ENCODE measurements at regions not wholly inside any gene's neighbourhood (a gene's known extent, or its start where the extent isn't known, plus 50 kb on each side); places are given as distances from the start of the nearest gene placed in this dataset.
A peak's percentile ranks its signal among the peaks of the same experiment; 100 is the strongest.

GRCh38 chr4:32251926-32252325 is 1531.8 kb downstream of the PCDH7 start:
- no peak for TF ChIP-seq CTCF (conservative IDR thresholded peaks at IDR 0.05; ENCODE audit: low read depth, low read length)
- no peak for DNase-seq (ENCODE audit: low read depth)
- H3K4me3 ChIP-seq (ENCODE audit: low read depth, low read length) = no peak overlapping the region

- no peak for DNase-seq (ENCODE audit: low read depth)
- no peak for TF ChIP-seq CTCF (conservative IDR thresholded peaks at IDR 0.05; ENCODE audit: low read depth, low read length)
- no peak overlapping the region for H3K4me3 ChIP-seq (ENCODE audit: low read depth, low read length)
These were observed 1534.0 kb downstream of the PCDH7 start for GRCh38 chr4:32254216-32254615.

GRCh38 chr4:32258986-32259385 is 1538.8 kb downstream of the PCDH7 start:
- TF ChIP-seq CTCF (conservative IDR thresholded peaks at IDR 0.05; ENCODE audit: low read depth, low read length) = no peak
- DNase-seq (ENCODE audit: low read depth) = no peak
- H3K4me3 ChIP-seq (ENCODE audit: low read depth, low read length) = no peak overlapping the region

GRCh38 chr4:32261196-32261595 is 1541.0 kb downstream of the PCDH7 start:
- no peak for DNase-seq (ENCODE audit: low read depth)
- TF ChIP-seq CTCF (conservative IDR thresholded peaks at IDR 0.05; ENCODE audit: low read depth, low read length) = no peak

GRCh38 chr4:32268863-32269262 is 1548.7 kb downstream of the PCDH7 start:
- DNase-seq (ENCODE audit: low read depth) = no peak

More at GRCh38 chr4:32261196-32261595, 1541.0 kb downstream of the PCDH7 start:
- H3K4me3 ChIP-seq (ENCODE audit: low read depth, low read length) = no peak overlapping the region

GRCh38 chr4:32290102-32290501 is 1569.9 kb downstream of the PCDH7 start:
- no peak for DNase-seq (ENCODE audit: low read depth)
- TF ChIP-seq CTCF (conservative IDR thresholded peaks at IDR 0.05; ENCODE audit: low read depth, low read length) = no peak
- H3K4me3 ChIP-seq (ENCODE audit: low read depth, low read length) = no peak overlapping the region

More at GRCh38 chr4:32268863-32269262, 1548.7 kb downstream of the PCDH7 start:
- no peak overlapping the region for H3K4me3 ChIP-seq (ENCODE audit: low read depth, low read length)
- TF ChIP-seq CTCF (conservative IDR thresholded peaks at IDR 0.05; ENCODE audit: low read depth, low read length) = peak; percentile 28

GRCh38 chr4:32318926-32319325 is 1598.8 kb downstream of the PCDH7 start:
- DNase-seq (ENCODE audit: low read depth) = no peak
- TF ChIP-seq CTCF (conservative IDR thresholded peaks at IDR 0.05; ENCODE audit: low read depth, low read length) = no peak
- H3K4me3 ChIP-seq (ENCODE audit: low read depth, low read length) = no peak overlapping the region
